IMR-90 (cell line): ENCODE measurements at regions not wholly inside any gene's neighbourhood (a gene's known extent, or its start where the extent isn't known, plus 50 kb on each side); places are given as distances from the start of the nearest gene placed in this dataset.

ENCODE experiments used
- CEBPB ChIP-seq: IDR thresholded peaks from 2 replicates; pipeline ENCODE4 v1.6.1; 2012; ENCODE audit warnings: low read depth, low read length, improper control_type of control experiment
- MAZ ChIP-seq: IDR thresholded peaks from 2 replicates; pipeline ENCODE4 v1.6.1; 2012; ENCODE audit warnings: low read depth, mild to moderate bottlenecking, low read length, improper control_type of control experiment, moderate library complexity, borderline replicate concordance
- POLR2A ChIP-seq: IDR thresholded peaks from 2 replicates; pipeline ENCODE4 v1.6.1; 2012; ENCODE audit warnings: mild to moderate bottlenecking, low read depth, low read length
- TF ChIP-seq, protein P1 (sequence below): conservative IDR thresholded peaks from 2 replicates; pipeline ENCODE4 v1.5.1; 2012; ENCODE audit warnings: mild to moderate bottlenecking, low read depth, low read length, improper control_type of control experiment

DNA sequence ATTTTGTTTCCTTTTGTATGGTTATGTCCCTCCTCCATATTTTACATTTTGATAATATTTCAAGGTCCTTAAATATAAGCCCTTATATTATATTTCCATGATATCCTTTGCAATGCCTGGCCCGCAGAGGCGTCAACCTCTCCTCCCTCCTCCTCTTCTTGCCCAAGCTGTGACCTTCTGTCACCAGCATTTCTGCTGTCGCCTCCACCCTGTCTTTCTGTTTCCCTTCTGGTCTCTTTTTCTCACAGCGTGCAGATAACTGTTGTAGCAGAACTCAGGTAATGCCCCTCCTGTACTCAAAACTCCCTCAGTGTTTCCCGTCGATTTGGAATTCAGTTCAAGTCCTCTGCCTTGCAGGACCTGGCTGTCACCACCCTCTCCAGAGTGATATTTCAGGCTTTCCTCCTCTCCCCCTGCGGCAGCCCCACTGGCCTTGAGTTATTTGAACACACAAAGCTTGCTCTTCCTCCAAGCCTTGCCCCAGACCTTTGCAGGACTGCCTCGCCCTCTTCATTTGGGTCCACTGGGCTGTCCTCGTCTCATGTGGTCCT is 709.3 kb downstream of the DCDC2C start:
- no peak for TF ChIP-seq CEBPB
- TF ChIP-seq, protein P1, sequence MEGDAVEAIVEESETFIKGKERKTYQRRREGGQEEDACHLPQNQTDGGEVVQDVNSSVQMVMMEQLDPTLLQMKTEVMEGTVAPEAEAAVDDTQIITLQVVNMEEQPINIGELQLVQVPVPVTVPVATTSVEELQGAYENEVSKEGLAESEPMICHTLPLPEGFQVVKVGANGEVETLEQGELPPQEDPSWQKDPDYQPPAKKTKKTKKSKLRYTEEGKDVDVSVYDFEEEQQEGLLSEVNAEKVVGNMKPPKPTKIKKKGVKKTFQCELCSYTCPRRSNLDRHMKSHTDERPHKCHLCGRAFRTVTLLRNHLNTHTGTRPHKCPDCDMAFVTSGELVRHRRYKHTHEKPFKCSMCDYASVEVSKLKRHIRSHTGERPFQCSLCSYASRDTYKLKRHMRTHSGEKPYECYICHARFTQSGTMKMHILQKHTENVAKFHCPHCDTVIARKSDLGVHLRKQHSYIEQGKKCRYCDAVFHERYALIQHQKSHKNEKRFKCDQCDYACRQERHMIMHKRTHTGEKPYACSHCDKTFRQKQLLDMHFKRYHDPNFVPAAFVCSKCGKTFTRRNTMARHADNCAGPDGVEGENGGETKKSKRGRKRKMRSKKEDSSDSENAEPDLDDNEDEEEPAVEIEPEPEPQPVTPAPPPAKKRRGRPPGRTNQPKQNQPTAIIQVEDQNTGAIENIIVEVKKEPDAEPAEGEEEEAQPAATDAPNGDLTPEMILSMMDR = no peak
- no peak for TF ChIP-seq POLR2A
- TF ChIP-seq MAZ = no peak
